GM21825 (cell line): ENCODE measurements at regions not wholly inside any gene's neighbourhood (a gene's known extent, or its start where the extent isn't known, plus 50 kb on each side); places are given as distances from the start of the nearest gene placed in this dataset.

Experiments used
- ATAC-seq: cut with Tn5 transposase; IDR thresholded peaks from one replicate; pipeline ENCODE4 v1.9.1; 2021; ENCODE audit warnings: mild to moderate bottlenecking, moderate library complexity; ENCODE audit not compliant: unreplicated experiment

GRCh38 chr5:173796721-173797495 lies 91.2 kb upstream of the CPEB4 start:
- ATAC-seq = no peak

DNA sequence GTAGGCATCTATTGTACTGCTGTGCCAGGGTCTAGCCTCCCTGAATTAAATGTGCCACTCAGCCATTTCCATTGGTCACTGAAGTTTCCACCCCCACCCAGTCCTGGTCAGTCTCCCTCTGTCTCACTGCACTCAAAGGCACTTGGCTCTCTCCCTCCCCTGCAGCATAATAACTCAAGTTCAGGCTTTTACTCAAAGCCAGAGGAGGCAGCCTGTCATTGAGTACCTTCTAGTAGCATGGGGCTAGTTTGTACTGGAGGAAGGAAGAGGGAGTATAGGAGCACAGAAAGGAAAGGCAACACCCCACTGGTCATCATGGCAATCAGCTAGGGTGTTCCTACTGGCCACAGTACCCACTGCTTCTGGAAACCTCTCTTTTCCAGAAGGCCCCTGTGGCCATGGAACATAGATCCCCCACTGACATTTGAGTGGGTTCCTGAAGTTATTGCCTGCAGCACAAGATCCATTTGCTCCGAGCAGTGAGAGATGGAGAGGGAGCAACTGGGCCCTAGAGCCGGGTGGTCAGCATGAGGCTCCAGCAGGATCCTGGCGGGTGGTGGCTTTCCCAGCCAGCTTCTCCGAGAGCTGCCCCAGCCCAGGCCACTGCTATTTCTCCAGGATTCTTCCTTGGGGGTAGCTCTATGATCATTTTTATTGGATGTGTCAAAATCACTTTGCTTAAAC lies 89.9 kb upstream of the CPEB4 start:
- no peak for ATAC-seq

DNA sequence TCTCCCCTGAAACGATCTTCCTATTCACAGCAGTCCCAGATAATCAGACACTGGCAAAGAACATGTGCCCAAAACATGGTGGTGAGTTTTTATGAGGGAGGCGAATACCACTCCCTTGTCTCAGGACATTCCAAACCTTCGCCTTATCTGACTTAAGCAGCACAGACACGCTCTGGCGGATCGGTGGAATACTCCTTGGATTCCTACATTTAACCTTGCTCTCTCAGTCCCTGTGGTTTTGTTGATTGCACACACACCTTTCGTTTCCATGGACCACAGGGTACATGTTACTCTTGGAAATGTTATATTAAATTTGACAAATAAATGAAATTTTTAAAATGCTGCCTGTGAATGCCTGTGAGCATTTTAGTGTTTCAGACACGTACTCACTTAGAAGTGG lies 87.8 kb upstream of the CPEB4 start:
- no peak for ATAC-seq

DNA sequence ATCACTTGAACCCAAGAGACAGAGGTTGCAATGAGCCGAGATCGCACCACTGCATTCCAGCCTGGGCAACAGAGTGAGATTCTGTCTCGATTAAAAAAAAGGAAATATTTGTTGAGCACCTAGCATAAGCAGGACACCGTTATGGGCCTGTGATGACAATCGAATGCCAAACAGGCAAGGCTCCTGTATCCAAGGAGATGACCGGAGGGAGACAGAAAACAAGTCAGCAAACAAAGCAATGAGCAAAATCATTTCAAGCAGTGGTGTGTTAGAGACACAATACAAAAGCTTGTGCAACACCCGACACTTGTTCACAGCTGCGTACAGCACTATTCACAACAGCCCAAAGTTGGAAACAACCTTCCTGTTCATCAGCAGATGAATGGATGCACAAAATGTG lies 87.1 kb upstream of the CPEB4 start:
- no peak for ATAC-seq

DNA sequence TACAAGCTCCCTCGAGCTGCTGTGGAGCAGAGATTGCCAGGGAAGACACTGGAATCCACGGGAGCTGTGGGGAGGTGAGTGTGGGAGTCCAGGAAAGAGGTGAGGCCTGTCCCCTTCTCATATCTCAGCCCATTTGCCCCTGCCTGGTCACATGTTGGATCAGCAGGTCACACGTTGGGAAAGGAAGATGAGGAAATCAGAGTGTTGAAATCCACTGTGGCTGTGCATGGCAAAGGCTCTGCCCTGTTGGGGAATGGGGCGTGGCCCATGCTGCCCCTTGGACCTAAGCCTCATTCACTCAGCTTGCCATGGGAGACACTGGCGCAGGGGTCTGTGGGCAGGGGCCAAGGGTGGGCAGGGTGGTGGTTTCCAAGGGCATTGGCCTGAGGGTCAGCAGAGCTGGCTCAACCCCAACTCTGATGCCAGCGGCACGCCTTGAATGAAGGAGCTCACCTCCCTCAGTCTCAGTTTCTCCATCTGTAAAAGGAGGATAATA lies 85.4 kb upstream of the CPEB4 start:
- no peak for ATAC-seq

DNA sequence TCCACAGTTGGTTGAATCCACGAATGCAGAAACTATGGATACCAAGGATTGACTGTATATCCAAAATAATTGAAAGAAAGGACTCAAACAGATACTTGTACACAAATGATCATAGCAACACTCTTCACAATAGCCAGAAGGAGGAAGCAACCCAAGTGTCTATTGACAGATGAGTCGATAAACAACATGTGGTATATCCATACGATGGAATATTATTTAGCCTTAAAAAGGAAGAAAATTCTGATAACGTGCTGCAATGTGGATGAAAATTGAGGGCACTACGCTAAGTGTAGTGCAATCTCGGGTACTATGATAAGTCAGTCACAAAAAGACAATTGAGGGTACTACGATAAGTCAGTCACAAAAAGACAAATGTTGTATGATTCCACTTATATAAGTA lies 83.6 kb upstream of the CPEB4 start:
- ATAC-seq = no peak

DNA sequence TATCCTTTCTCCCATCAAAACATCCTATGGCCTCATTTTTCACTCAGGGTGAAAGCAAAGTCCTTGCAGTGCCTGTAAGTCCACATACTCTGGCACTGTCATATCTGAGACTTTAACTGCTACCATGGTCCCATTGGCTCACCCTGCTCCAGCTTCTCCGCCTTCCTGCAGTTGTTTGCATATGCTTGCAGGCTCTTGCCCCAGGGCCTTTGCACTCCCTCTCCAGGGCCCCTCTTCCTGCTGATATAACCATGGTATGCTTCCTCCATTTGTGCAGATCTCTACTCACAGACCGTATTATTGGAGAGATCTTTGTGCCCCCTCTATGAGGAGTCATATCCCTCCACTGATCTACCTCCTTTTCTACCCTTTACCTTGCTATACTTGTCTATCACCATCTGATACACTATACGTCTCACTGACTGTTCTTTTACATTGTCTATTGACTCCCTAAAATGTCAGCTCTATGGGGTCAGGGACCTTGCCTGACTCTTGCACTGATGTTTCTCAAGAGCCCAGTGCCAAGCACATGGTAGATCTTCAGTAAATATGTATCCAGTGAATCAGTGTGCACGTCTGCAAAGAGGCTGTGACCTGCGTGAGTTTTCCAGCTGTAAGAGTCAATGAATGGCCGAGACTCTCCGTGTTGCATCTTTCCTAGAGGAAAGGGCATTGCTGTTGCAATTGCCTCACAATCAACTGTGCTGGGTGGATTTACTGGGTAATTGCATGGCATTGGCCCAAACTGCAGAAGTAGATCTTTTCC lies 81.7 kb upstream of the CPEB4 start:
- no peak for ATAC-seq

GRCh38 chr5:173807181-173807655 lies 80.9 kb upstream of the CPEB4 start:
- no peak for ATAC-seq

- ATAC-seq = no peak
Observed at GRCh38 chr5:173808079-173808808, 79.9 kb upstream of the CPEB4 start.

DNA sequence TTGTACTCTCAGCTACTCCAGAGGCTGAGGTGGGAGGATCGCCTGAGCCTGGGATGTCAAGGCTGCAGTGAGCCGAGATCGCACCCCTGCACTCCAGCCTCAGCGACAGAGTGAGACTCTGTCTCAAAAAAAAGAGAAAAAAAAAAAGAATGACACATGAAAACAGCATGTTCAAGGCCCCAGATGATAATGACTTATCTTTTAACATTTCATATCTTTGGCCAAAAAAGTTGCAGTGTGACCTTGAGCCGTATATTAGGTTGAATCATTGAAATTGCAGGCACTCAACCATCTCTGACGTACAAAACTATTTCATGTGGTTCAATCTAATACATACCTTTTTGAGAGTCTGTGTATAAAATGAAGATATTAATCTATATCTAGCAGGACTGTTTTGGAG lies 79.1 kb upstream of the CPEB4 start:
- ATAC-seq = no peak

DNA sequence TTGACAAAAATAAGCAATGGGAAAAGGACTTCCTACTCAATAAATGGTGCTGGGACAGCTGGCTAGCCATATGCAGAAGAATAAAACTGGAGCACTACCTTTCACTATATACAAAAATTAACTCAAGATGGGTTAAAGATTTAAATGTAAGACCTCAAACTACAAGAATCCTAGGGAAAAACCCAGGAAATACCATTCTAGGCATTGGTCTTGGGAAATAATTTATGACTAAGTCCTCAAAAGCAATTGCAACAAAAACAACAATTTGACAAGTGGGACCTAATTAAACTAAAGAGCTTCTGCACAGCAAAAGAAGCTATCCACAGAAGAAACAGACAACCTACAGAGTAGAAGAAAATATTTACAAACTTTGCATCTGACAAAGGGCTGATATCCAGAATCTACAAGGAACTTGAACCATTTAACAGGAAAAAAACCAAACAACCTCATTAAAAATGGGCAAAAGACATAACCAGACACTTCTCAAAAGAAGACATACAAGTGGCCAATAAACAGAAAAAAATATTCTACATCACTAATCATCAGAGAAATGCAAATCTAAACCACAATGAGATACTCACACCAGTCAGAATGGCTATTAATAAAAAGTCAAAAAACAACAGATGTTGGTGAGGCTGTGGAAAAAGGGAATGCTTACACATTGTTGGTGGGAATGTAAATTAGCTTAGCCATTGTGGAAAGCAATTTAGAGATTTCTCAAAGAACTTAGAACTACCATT lies 75.2 kb upstream of the CPEB4 start:
- no peak for ATAC-seq

DNA sequence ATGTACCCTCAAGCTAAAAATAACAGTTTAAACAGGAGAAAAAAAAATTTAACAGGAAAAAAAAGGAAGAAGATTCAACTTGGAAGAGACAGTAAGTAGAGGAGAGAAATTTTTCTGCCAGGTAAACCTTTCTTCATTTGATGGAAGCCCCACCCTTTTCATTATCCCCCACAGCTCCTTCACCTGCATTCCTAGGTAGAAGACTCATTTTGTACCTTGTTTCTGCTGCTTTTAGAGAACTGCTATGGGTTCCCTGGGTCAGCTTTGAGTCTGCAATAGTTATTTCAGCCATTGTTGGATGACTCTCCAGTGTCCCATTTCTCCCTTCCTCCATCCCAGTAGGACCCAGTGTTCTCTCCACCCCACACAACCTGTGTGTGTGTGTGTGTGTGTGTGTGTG lies 74.1 kb upstream of the CPEB4 start:
- ATAC-seq = no peak

DNA sequence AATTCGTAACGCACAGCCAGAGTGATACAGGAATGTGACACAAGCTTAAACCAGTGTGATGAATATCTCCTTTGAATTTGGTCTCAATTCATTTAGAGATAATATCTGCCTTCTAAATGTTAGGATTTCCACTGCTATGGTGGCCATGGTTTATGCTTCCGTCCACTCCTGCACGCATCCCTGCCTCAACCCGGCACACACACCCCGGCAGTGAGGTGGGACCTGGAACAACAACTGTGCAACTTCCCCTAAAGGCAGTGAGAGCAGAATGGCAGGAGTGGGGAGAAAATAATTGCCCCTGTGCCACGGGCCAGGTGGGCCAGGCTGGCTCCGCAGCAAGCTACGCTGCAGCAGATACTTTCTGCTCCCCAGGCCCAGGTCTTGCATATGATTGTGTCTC lies 72.6 kb upstream of the CPEB4 start:
- no peak for ATAC-seq

DNA sequence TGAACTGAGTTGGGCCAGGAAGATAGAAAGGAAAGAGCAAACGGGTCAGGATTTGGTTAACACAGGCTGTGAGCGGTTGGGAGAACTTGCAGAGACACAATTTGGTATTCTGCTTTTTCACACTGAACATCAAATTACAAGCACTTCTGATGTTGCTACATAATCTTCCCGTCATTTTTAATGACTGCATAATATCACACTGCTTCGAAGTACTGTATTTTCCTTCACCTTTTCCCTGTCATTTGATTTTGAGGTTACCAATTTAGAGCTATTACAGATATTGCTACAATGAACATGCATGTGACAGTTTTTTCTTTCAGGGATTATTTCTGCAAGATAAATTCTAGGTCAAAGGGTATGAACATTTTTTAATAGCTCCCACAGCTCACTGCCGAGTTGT lies 71.4 kb upstream of the CPEB4 start:
- no peak for ATAC-seq

GRCh38 chr5:173817561-173817960 lies 70.6 kb upstream of the CPEB4 start:
- ATAC-seq = no peak

DNA sequence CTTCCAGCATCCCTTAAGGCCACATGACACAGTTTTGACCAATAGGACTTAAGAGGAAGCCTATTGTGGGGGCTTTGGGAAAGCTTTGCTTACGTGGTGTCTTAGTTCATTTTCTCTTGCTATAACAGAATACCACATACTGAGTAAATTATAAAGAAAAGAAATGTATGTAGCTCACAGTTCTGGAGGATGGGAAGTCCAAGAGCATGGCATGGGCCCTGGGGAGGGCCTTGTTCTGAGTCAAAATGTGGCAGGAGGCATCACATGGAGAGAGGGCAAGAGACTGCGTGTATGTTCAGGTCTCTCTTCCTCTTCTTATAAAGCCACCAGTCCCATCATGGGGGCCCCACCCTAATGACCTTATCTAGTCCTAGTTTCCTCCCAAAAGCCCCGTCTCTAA lies 68.6 kb upstream of the CPEB4 start:
- no peak for ATAC-seq

GRCh38 chr5:173823274-173823644 lies 64.9 kb upstream of the CPEB4 start:
- ATAC-seq = no peak

DNA sequence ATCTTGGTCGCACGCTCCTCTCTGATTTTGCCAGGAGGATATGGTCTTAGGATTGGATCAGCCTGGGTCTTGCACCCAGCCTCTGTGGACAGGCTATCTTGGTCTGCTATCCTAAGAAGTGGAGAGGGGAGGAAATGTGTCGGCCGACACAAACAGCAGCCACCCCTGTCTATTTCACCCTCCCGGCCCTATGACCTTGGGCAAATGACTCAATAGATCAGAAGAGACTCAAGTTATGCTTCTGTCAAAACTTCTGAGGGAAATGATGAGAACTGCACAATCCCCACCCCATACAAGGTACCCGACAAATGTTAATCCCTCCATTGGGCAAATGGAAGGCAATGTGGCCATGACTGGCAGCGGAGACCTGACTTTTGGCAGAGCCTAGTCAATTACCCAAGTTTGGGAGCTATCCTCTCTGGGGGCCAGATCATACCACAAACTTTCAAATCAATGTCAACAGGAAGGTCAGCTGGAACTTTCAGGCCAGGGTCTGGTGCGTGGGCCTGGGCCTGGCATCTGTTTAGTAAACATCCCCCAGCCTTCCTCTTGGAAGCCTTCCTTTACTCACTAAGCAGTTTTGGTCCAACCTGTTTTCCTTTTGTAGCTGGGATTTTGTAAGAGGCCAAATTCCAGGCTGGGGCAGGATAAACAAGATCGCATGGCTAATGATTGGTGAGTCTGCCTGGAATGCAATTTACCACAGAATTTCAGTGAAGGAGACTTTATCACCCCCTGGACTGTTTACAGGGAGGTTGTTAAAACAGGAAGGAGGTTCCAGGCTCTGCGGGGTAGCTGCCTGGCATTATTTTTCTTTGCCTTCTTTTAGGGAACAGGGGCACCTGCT lies 64.2 kb upstream of the CPEB4 start:
- no peak for ATAC-seq

DNA sequence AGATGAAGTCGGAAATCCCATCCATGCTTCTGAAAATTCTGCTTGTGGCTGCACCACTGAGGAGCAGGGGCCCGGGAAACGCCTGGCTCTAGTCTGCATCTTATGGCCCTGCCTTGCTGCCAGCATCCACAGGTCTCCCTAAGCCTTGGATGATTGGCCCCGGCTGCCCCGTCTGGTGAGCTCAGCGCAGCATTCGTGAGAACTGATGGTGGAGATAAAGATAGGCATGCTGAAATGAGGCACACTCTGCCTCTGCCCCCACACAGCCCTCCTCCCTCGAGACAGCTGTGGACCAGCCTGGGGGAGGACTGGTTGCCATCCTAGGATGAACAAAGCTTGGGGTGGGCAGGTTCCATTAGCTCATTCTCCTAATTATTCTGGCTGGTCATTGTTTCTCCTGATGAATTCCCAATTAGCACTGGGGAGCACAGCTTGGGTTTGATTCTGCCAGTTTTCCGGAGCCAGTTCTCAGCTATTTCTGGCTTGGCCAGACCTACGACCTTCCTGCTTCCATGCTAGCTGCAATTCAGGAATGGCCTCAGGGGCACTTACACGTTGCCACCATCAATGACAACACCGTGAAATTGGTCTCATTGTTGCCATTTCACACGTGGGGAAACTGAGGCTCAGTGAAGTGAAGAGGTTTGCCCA lies 62.8 kb upstream of the CPEB4 start:
- ATAC-seq = no peak
